KOPT-K1 (cell line): ENCODE measurements at regions not wholly inside any gene's neighbourhood (a gene's known extent, or its start where the extent isn't known, plus 50 kb on each side); places are given as distances from the start of the nearest gene placed in this dataset.

Experiments
- H3K27ac ChIP-seq: fragments of 200-600 bp; sonication (generic); 2 replicates; pipeline ENCODE4 v1.5.1; 2016; ENCODE audit warnings: antibody characterized with exemption, mild to moderate bottlenecking, low read depth, low read length; ENCODE audit not compliant: poor library complexity, severe bottlenecking
- H3K36me3 ChIP-seq: fragments of 200-600 bp; sonication (generic); 2 replicates; pipeline ENCODE4 v1.5.1; 2017; ENCODE audit warnings: antibody characterized with exemption, mild to moderate bottlenecking, low read length, moderate library complexity; ENCODE audit not compliant: insufficient read depth
- H3K9me3 ChIP-seq: fragments of 200-600 bp; sonication (generic); 2 replicates; pipeline ENCODE4 v1.5.1; 2017; ENCODE audit warnings: antibody characterized with exemption, low read length, mild to moderate bottlenecking; ENCODE audit not compliant: insufficient read depth, poor library complexity, severe bottlenecking

DNA sequence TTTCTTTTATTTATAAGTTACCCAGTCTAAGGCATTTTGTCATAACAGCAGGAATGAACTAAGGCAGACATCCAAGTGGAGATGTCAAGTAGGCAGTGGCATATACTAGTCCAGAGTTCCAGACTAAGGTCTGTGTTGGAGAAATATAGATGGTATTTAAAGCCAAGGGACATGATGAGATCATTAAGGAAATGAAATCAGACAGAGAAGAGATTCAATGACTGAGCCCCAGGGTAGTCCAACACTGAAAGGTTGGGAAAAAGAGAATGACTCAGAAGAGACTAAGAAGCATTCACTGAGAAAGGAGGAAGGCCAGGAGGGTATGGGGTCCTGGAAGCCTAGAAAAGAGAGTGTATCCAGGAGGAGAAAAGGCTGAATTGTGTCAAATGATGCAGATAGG lies 442.2 kb upstream of the CCDC196 start:
- Histone ChIP-seq H3K9me3 (no peaks in the 10 kb centered on the region), H3K27ac (no peak overlapping the region), H3K36me3 (no peaks in the 10 kb centered on the region)

DNA sequence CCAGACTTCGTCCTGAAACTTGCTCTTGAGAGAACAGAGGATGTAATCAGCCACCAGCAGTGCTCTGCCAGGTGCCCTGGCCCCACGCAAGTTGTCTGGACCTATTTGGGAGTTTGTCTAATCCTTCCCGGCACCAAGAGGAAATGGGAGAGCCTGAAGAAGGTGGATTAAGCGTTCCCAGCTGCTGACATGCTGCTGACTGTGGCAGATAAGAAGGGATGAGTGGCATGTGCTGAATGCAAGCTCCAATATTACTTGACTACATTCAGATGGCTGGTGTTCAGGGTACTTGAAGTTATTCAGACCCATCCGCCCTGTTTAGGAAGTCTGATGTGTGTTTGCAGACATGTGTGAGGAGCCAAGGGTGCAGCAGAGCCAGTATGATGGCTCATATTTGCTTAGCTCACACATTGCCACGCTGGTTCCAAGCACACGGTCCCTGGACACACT lies 440.6 kb upstream of the CCDC196 start:
- H3K9me3 ChIP-seq: no peaks in the 10 kb centered on the region
- H3K36me3 ChIP-seq: no peaks in the 10 kb centered on the region
- no peak overlapping the region for H3K27ac ChIP-seq

DNA sequence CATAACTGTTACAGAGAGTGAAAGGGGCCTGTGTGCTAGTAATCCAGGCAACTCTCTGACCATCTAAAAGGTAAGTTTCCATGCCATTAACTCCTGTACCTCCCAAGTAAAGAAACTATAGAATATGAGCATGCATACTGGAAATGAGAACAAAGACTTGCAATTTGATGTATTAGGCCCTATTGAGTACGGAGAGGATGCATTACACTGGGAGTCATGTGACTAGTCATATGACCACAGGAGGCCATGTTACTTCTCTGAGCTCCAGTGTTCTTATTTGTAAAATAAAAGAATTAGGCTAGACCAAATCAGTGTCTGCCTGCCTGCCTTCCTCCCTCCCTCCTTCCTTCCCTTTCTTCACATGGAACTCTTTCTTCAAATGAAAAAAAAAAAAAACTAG lies 440.1 kb upstream of the CCDC196 start:
- no peaks in the 10 kb centered on the region for H3K9me3 ChIP-seq
- no peak overlapping the region for H3K27ac ChIP-seq
- H3K36me3 ChIP-seq: no peaks in the 10 kb centered on the region

DNA sequence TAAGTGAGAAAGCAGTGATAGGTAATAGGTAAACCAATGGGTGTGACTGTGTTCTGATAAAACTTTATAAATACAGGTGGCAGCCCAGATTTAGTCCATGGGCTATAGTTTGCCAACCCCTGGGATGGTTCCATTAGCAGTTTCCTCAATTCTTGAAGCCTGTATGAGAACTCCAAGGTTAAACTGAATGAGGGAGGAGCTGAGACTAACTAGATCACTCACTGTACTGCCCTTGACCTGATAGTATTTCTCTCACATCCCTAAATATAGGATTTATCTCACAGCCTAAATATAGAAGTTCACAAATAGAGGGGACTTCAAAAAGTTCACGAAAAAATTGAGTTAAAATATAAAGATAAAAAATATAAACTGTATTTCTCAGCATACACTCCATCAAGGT lies 439.6 kb upstream of the CCDC196 start:
- Histone ChIP-seq H3K27ac (no peak overlapping the region), H3K36me3 (no peaks in the 10 kb centered on the region), H3K9me3 (no peaks in the 10 kb centered on the region)

DNA sequence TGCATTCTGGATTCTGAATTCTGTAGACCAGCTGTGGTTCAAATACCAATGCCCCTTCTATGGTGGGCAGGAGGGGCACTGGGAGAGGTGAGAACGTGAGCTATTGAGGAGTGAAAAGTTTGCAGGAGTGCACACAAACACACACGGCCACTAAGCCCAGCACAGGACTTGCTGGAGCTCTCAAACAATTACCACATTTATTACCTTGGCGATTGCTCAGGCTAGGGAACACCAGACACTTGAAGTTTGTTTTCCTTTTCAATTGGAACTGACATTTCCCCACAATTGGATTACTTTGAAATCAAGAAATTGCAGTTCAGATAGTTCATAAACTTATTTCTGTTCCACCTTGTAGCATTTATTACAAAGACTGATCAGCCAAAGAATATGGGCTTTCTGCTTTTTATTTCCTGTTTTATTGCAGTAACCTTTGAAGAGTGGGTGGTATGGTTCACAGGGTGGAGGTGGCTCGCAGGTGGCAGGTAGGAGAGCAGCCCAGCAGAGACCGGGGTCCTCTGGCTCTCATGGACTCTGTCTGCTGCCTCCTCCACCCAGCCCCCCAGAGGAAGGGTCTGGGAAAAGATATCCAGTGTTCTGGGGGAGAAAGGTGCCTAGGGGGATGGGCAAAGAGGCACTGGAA lies 429.8 kb upstream of the CCDC196 start:
- no peaks in the 10 kb centered on the region for H3K36me3 ChIP-seq
- H3K27ac ChIP-seq: no peak overlapping the region

DNA sequence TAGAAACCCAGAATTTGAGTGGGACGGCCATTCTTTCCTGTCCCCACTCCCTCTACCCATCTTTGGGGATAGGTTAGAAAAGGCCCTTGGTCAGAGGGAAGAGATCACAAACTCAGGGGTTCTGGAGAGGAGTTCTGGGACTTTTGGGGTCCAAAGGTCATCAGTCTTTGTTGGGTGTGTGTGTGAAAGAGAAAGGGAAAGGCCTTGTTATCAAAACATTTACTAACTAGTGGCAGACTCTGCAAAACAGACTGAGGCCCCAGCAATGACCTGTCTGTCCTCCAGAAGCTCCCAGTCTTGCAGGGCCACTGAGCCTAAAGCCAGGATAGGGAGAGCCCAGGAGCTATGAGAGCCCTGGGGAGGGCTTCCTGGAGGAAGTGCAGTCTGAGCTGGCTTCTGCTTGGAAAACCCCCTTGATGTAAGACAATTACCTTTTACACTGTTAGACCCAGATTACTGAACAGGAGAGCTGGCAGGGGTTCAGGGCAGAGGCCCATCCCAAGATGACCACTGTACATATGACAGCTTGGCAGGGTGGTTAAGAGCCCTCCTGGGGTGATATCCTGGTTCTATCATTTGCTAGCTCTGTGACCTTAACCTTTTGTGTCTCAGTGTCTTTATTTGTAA lies 429.1 kb upstream of the CCDC196 start:
- Histone ChIP-seq H3K9me3 (peaks cover 12% of the 10 kb centered on the region), H3K36me3 (no peaks in the 10 kb centered on the region), H3K27ac (no peak overlapping the region)

More for the DNA sequence above, 429.8 kb upstream of the CCDC196 start:
- H3K9me3 ChIP-seq: peaks cover 12% of the 10 kb centered on the region

DNA sequence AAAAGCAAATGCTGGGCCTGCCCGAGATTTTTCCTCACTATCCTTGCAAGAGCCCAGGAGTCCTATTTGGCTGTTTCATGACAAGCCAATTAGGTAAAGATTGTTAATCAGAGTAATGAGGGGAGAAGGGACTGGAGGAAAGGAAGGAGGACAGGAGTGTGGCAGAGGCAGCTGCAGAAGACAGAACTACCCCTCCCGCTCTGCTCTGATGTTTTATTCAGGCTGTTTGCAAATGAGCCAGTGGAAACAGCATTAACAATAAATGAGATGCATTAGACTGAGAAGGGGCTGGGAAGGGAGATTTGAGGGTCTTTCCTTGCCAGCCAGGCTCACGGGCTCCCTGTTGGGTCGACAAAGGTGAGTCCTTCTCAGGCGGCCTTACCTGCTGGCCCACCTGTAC lies 421.0 kb upstream of the CCDC196 start:
- H3K36me3 ChIP-seq: no peaks in the 10 kb centered on the region
- no peaks in the 10 kb centered on the region for H3K9me3 ChIP-seq
- H3K27ac ChIP-seq: no peak overlapping the region

DNA sequence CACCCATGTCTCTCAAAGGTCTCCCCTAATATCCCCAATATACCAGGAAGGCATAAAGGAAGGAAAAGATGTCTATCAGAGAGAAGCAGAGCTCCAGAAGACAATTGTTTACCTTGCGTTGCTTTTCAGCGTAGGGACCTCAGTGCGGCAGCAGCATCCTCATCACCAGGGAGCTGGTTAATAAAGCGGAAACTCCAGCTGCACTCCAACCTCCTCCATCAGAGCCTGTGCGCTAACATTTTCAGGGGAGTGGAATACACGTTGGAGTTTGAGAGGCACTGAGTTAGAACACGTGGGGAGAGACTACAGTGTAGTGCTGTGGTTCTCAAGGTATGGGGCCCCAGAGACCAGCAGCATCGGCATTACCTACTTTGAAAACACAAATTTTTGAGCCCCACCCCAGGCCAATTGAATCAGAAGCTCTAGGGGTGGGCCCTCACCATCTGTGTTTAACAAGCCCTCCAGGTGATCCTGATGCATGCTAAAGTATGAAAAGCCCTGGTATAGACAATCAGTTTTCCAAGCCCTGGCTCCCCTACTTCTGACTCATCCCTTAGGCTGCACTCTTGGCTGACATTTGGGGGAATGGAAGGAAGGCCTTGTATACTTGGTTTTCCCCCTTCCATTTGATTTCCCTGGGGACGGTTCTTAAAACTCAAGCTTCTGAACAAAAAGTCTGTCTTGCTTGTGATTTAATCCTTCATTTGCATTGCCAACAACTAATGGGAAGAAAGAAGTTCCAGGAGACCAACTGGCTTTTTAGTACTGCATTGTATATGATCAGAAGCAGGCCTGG lies 419.0 kb upstream of the CCDC196 start:
- Histone ChIP-seq H3K27ac (no peak overlapping the region), H3K36me3 (no peaks in the 10 kb centered on the region), H3K9me3 (no peaks in the 10 kb centered on the region)

DNA sequence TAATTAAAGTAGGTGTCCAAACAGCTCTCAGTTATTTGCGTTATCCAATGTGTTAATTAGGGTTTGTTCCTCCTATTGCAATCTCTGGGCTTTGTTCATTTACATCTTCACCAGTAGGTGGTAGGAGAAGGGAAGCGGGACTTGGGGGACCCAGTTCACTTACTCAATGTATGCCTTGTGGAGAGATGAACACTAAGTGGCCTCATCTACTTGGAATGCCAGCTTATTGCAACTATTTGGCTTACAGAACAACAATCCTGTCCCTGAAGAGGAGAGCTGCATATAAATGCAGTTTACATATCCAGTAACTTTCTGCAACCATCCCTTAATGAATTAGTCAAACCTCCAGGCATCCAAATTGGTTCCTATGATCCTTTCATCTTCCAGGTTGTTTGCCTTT lies 417.1 kb upstream of the CCDC196 start:
- H3K9me3 ChIP-seq: no peaks in the 10 kb centered on the region
- H3K36me3 ChIP-seq: no peaks in the 10 kb centered on the region
- no peak overlapping the region for H3K27ac ChIP-seq

DNA sequence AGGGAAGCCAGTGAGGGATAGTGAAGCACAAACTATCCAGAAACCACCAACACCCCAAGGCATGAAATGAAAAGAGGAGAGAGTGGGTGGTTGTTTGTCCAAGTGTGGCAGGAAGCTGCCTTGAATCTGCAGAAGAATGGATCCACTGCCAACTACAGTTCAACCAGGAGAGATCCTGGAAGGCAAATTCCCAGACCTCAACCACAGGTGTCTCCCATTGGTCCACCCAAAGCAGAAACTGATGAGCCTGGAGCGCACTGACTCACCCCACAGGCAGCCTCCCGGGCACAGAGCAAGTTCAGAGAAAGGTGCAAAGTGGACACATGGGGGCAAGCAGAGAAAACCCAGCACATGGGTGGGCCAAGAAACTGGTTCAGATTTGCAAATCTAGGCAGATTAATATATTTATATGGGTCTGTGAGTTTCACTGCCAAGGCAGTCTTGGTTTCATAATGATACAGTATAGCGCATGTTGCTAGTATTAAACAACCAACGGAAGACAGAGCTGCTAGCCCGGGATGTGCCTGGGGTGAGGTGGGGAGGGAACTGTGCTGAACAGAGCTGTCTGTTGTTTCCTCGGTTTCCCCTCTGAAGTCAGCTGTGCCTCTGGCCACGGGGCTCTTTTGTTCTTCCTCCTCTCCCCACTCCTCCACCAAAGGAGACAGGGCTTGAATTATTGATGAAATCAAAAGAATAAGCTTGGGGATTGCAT lies 416.2 kb upstream of the CCDC196 start:
- Histone ChIP-seq H3K36me3 (no peaks in the 10 kb centered on the region), H3K27ac (no peak overlapping the region), H3K9me3 (no peaks in the 10 kb centered on the region)

DNA sequence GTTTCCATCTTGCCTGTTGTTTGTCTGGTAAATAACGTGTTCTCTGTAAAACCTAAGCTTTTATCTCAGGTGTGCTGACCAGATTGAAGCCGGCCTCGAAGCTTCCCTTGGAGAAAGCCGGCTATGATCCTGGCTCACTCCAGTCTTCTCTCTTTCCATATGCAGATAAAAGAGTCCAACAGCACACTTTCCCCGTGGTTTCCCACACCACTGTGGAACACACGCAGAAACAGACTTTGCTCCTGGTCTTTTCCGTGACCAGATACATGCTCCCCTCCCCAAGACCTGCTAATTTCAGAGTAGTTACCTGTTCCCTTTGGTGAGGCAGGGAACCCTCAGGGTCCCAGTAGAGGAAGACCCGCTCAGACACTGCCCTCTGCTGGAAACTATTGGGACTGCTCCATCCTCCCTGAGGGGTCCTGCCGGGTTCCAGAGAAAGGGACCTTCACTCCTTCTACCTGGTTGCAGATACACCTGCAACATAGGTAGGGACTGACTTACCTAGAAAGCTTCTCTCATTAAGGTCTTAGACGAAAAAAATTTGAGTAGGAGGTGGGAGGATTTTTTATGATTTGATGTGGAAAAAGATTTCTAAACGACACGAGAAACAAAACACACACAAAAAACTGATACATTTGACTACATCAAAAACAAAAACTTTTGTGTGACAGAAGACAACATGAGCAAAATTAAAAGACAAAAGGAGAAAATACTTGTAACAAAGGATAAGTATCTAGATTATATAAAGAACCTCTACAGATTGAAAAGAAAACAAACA lies 415.4 kb upstream of the CCDC196 start:
- Histone ChIP-seq H3K36me3 (no peaks in the 10 kb centered on the region), H3K9me3 (no peaks in the 10 kb centered on the region), H3K27ac (no peak overlapping the region)

DNA sequence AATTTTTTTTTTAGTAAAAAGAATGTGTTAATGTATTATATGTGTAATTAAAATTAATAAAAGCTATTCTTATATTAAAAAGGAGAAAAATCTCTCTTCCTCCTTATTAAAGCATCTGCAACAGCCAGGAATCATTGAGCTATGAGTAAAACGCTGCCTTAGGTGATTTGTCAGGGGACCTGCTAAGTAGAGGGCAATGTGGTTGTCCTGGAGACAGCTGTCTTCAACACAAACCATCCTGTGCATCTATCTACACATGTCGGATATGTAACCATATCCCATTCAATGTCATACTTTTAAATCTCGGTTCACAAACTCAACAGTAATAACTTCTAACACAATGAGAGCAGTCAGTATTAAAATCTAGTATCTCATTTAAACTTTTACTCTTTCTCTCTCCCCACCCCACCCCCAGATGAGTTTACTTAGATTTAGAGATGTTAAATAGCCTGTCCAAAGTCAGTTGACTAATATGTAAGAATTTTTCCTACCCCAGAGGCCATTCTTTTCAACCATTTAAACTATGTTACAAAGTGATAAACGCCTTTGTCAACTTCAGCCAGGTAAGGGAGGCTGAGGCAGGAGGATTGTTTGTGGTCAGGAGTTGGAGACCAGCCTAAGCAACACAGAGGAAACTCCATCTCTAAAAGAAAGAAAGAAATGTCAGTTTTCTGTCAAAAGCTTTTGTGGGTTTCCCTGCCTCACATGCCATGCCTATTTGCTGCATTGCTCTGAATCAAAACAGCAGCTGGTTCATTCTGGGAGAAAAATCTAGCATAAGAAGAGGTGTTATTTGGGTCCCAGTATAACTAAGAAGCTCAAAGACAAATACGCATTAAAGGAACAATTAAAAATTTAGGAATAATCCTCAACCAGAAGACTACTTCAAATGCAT lies 413.7 kb upstream of the CCDC196 start:
- H3K9me3 ChIP-seq: no peaks in the 10 kb centered on the region
- H3K27ac ChIP-seq: no peak overlapping the region
- H3K36me3 ChIP-seq: no peaks in the 10 kb centered on the region

DNA sequence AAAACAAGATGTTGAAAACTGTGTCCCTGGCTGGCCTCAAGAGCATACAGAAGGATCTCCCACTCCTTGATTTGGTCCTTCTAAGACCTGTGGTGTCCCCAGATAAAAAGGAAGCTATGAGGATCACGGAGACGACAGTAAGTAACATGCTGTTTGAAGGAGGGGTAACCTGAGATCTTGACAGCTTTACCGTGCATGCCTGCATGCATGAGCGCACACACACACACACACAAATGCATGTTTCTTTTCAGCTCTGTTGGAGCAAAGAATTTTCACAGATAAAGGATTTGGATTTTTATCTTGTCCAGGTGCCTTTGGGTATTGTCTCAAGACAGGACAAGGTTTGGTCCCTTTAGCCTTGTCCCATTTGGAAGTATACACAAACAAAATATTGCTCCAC lies 411.6 kb upstream of the CCDC196 start:
- Histone ChIP-seq H3K27ac (no peak overlapping the region), H3K36me3 (no peaks in the 10 kb centered on the region), H3K9me3 (no peaks in the 10 kb centered on the region)

DNA sequence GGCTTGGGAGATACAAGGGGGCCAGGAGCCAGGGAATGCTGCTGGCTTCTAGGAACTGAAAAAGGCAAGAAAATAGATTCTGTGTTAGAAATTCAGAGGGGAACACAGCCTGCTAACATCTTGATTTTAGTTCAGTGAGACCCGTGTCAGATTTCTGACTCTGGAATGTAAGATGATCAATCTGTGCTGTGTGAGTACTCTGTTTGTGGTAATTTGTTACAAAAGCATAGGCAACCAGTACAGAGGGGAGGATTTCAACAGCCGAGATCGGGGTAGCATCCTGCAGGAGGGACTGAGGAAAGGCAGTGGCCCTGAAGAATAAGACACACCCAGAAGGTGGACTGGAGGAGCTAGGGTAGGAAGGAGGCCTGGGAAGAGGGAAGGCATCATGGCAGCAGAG lies 410.0 kb upstream of the CCDC196 start:
- Histone ChIP-seq H3K36me3 (no peaks in the 10 kb centered on the region), H3K9me3 (no peaks in the 10 kb centered on the region), H3K27ac (no peak overlapping the region)
